K562 (cell line): ENCODE measurements at regions not wholly inside any gene's neighbourhood (a gene's known extent, or its start where the extent isn't known, plus 50 kb on each side); places are given as distances from the start of the nearest gene placed in this dataset.

Source experiments
- ATAC-seq: fragments of 200-7000 bp; cut with Tn5 transposase; 3 replicates; pipeline ENCODE4 v1.9.1; 2020; ENCODE audit warnings: moderate library complexity
- BruUV-seq: library from RNA; stranded (reverse); fragments of 400-500 nt; replicated peaks from 2 replicates; lab custom pipeline; 2021; lab: Mats Ljungman, UMichigan
- CTCF ChIA-PET: fragments of 300-600 bp; formaldehyde crosslinking; extraction: SDS; loops from one replicate; lab custom pipeline; 2021; ENCODE audit warnings: low intra/inter-chr PET ratio; lab: Yijun Ruan, JAX
- POLR2A ChIA-PET: fragments of 300-600, 350-650 bp; sonication (Branson Sonifier 250); formaldehyde crosslinking; extraction: SDS; loops from one replicate; lab custom pipeline; 2021; ENCODE audit warnings: antibody characterized with exemption, inconsistent platforms; lab: Yijun Ruan, JAX
- DNase-seq, 4 experiments: peaks; one replicate each; pipeline versions ENCODE4 v3.0.0 to v3.0.0-alpha.2; 2011 to 2018; ENCODE audit warnings: low spot score in 3 of 4, mixed read lengths in 3 of 4; ENCODE audit errors: extremely low read depth in 1 of 4
- FAIRE-seq: peaks from 2 replicates; lab custom pipeline; 2011; peaks lifted over from hg19 to GRCh38; lab: Jason Lieb, UNC
- H2AFZ ChIP-seq: 2 replicates; pipeline ENCODE4 v1.6.0; 2011; ENCODE audit warnings: low read depth, low read length, control low read depth, inconsistent platforms
- H3K27ac ChIP-seq: fragments of 200-600 bp; 3 replicates; pipeline ENCODE4 v1.8.0; 2011; ENCODE audit warnings: low read depth, mild to moderate bottlenecking, control low read depth, inconsistent platforms, low read length, moderate library complexity, mixed read lengths; ENCODE audit errors: extremely low read depth
- H3K27me3 ChIP-seq, 2 experiments: fragments of 300-600 bp in 1 of 2; 2 replicates in 1 of 2; 3 replicates in 1 of 2; pipeline versions ENCODE4 v1.6.0 to v1.8.0; 2011; ENCODE audit warnings: inconsistent platforms in 2 of 2, low read length in 2 of 2, mild to moderate bottlenecking in 1 of 2, mixed read lengths in 1 of 2, moderate library complexity in 1 of 2; ENCODE audit not compliant: control insufficient read depth in 2 of 2, insufficient read depth in 2 of 2
- H3K36me3 ChIP-seq: fragments of 300-600 bp; 3 replicates; pipeline ENCODE4 v1.8.0; 2011; ENCODE audit warnings: mild to moderate bottlenecking, low read length, inconsistent platforms; ENCODE audit not compliant: control insufficient read depth, insufficient read depth
- H3K4me1 ChIP-seq, 2 experiments: fragments of 200-600 bp in 1 of 2; replicated peaks in 1 of 2; 2 replicates in 1 of 2; 3 replicates in 1 of 2; pipeline versions ENCODE4 v1.5.1 to v1.8.0; 2011; ENCODE audit warnings: inconsistent platforms in 2 of 2, low read length in 2 of 2, mild to moderate bottlenecking in 1 of 2, mixed read lengths in 1 of 2, moderate library complexity in 1 of 2; ENCODE audit not compliant: control insufficient read depth in 2 of 2, insufficient read depth in 2 of 2
- H3K4me2 ChIP-seq: 2 replicates; pipeline ENCODE4 v1.6.1; 2011; ENCODE audit warnings: low read length, control low read depth, inconsistent platforms, mixed read lengths; ENCODE audit not compliant: insufficient read depth
- H3K4me3 ChIP-seq: fragments of 200-600 bp; sonication (generic), shearing (Covaris generic); 2 replicates; pipeline ENCODE4 v1.5.1; 2016; ENCODE audit warnings: control low read depth, inconsistent platforms
- H3K79me2 ChIP-seq: fragments of 200-600 bp; 3 replicates; pipeline ENCODE4 v1.8.0; 2011; ENCODE audit warnings: low read length, inconsistent platforms; ENCODE audit not compliant: control insufficient read depth, insufficient read depth
- H3K9ac ChIP-seq, 2 experiments: 2 replicates each; pipeline versions ENCODE4 v1.6.0 to v1.6.1; 2011; ENCODE audit warnings: low read depth in 2 of 2, low read length in 2 of 2, control low read depth in 1 of 2, inconsistent platforms in 1 of 2, mild to moderate bottlenecking in 1 of 2, mixed read lengths in 1 of 2; ENCODE audit not compliant: insufficient read depth in 1 of 2
- H3K9me1 ChIP-seq: one replicate; pipeline ENCODE4 v1.6.0; 2011; ENCODE audit warnings: inconsistent platforms, mild to moderate bottlenecking, low read length, moderate library complexity; ENCODE audit not compliant: control insufficient read depth, insufficient read depth
- H3K9me3 ChIP-seq: replicated peaks from 2 replicates; pipeline ENCODE4 v1.5.1; 2011; ENCODE audit warnings: low read depth, low read length, inconsistent platforms; ENCODE audit not compliant: control insufficient read depth, insufficient read depth
- H4K20me1 ChIP-seq: replicated peaks from 2 replicates; pipeline ENCODE4 v1.6.1; 2011; ENCODE audit warnings: low read length, inconsistent platforms, mixed read lengths; ENCODE audit not compliant: control insufficient read depth, insufficient read depth
- ARID2 ChIP-seq: fragments of 450-650 bp; IDR thresholded peaks from 2 replicates; pipeline ENCODE4 v1.6.1; 2017; ENCODE audit warnings: antibody characterized with exemption, mild to moderate bottlenecking
- CBX8 ChIP-seq: fragments of 200-600 bp; sonication (generic); IDR thresholded peaks from 2 replicates; pipeline ENCODE4 v1.6.1; 2012; ENCODE audit warnings: borderline replicate concordance, mixed run types, low read depth, mild to moderate bottlenecking, moderate library complexity, mixed read lengths, low read length, control low read depth, inconsistent platforms; ENCODE audit not compliant: poor library complexity, severe bottlenecking; ENCODE audit errors: extremely low read depth
- HCFC1 ChIP-seq: IDR thresholded peaks from 2 replicates; pipeline ENCODE4 v1.6.1; 2012; ENCODE audit warnings: low read depth, low read length, improper control_type of control experiment
- JUND ChIP-seq, 2 experiments: IDR thresholded peaks; 2 replicates in 1 of 2; 3 replicates in 1 of 2; pipeline ENCODE4 v1.6.1; 2011; ENCODE audit warnings: borderline replicate concordance in 2 of 2, low read depth in 2 of 2, low read length in 2 of 2, improper control_type of control experiment in 1 of 2, missing biosample characterization in 1 of 2, missing genetic modification characterization in 1 of 2, missing genetic modification reagents in 1 of 2
- NONO ChIP-seq, 2 experiments: fragments of 200-400 bp in 1 of 2; fragments of 450-650 bp in 1 of 2; formaldehyde crosslinking in 1 of 2; IDR thresholded peaks; 2 replicates each; pipeline ENCODE4 v1.6.1; 2017; ENCODE audit warnings: low read depth in 2 of 2, mild to moderate bottlenecking in 2 of 2, moderate library complexity in 2 of 2, low read length in 1 of 2
- TCF15 ChIP-seq: fragments of 250-450 bp; sonication (Bioruptor Pico); IDR thresholded peaks from 2 replicates; pipeline ENCODE4 v1.8.0; 2022; ENCODE audit warnings: moderate library complexity, mild to moderate bottlenecking, inconsistent platforms
- TEAD4 ChIP-seq, 2 experiments: sonication (generic) in 1 of 2; formaldehyde crosslinking in 1 of 2; IDR thresholded peaks; 2 replicates each; pipeline versions ENCODE4 v1.6.1 to v1.8.0; 2012 to 2022; ENCODE audit warnings: borderline replicate concordance in 1 of 2, inconsistent platforms in 1 of 2, low read length in 1 of 2, mild to moderate bottlenecking in 1 of 2, missing genetic modification reagents in 1 of 2
- ZBTB12 ChIP-seq: fragments of 250-450 bp; sonication (Bioruptor Pico); IDR thresholded peaks from 2 replicates; pipeline ENCODE4 v1.4.0; 2020
- ZNF263 ChIP-seq: sonication (generic); formaldehyde crosslinking; IDR thresholded peaks from 2 replicates; pipeline ENCODE4 v1.8.0; 2022; ENCODE audit warnings: mild to moderate bottlenecking, missing genetic modification reagents, borderline replicate concordance
- WGBS: fragments of 100-300 bp; shearing (Covaris generic); methylation state at CpG from one replicate; pipeline ENCODE4 v1.1.6; 2016; ENCODE audit warnings: low coverage, mixed read lengths; ENCODE audit not compliant: insufficient coverage; ENCODE audit errors: missing lambda C conversion rate; 5-methylcytosine and 5-hydroxymethylcytosine counted together
- in situ Hi-C: fragments of 300-500 bp; cut with MboI; formaldehyde crosslinking; loops from 4 replicates; pipeline ENCODE4 v1.15.0; 2018; ENCODE audit warnings: inconsistent platforms, mixed read lengths
- intact Hi-C: fragments of 100-400 bp; cut with micrococcal nuclease; formaldehyde crosslinking; loops from 2 replicates; pipeline ENCODE4 v1.14.2; 2022
- TF ChIP-seq, protein P1 (sequence below): fragments of 450-650 bp; IDR thresholded peaks from 2 replicates; pipeline ENCODE4 v1.6.1; 2016; ENCODE audit warnings: mild to moderate bottlenecking
- TF ChIP-seq, protein P2 (sequence below): fragments of 250-450 bp; sonication (Bioruptor Pico); IDR thresholded peaks from 2 replicates; pipeline ENCODE4 v1.8.0; 2022; ENCODE audit warnings: inconsistent platforms, mild to moderate bottlenecking, moderate library complexity, borderline replicate concordance

- no peaks in the 10 kb centered on the region for H3K36me3 ChIP-seq
- no peak for FAIRE-seq
- ATAC-seq: no peak
- H3K9me1 ChIP-seq: no peaks in the 10 kb centered on the region
- ChIA-PET CTCF (no interaction called here), POLR2A (no interaction called here)
- no peak overlapping the region for H3K27ac ChIP-seq
- no peak overlapping the region for H3K9ac ChIP-seq
- no peaks in the 10 kb centered on the region for H3K27me3 ChIP-seq
- in situ Hi-C loops (no loop called here), intact Hi-C loops (no loop called here)
- no peak overlapping the region for H3K4me3 ChIP-seq
- H2AFZ ChIP-seq: no peak overlapping the region
- 0% methylated on average over 4 of the region's 4 CpGs for WGBS
- no peak for DNase-seq
- no peaks in the 10 kb centered on the region for H3K9me3 ChIP-seq
- H3K4me1 ChIP-seq: no peaks in the 10 kb centered on the region
- H3K79me2 ChIP-seq: no peaks in the 10 kb centered on the region
- no peaks in the 10 kb centered on the region for H4K20me1 ChIP-seq
- no peak overlapping the region for H3K4me2 ChIP-seq
- no TSS peak for BruUV-seq
- TF ChIP-seq ZBTB12 (CRISPR knock-in tag) (no peak), TEAD4 (IDR thresholded peaks at IDR 0.05; ENCODE audit: low read length) (no peak), TEAD4 (CRISPR knock-in tag; IDR thresholded peaks at IDR 0.05; ENCODE audit: borderline replicate concordance) (no peak), CBX8 (no peak), ARID2 (no peak), HCFC1 (no peak), NONO (IDR thresholded peaks at IDR 0.05; ENCODE audit: low read depth in 2 of 2, low read length in 1 of 2) (no peak), ZNF263 (CRISPR knock-in tag) (no peak), TCF15 (CRISPR knock-in tag) (no peak), JUND (IDR thresholded peaks at IDR 0.05; ENCODE audit: borderline replicate concordance, low read depth, low read length) (no peak), JUND (tag; IDR thresholded peaks at IDR 0.05; ENCODE audit: borderline replicate concordance, low read depth, low read length) (no peak)
- TF ChIP-seq, protein P1, sequence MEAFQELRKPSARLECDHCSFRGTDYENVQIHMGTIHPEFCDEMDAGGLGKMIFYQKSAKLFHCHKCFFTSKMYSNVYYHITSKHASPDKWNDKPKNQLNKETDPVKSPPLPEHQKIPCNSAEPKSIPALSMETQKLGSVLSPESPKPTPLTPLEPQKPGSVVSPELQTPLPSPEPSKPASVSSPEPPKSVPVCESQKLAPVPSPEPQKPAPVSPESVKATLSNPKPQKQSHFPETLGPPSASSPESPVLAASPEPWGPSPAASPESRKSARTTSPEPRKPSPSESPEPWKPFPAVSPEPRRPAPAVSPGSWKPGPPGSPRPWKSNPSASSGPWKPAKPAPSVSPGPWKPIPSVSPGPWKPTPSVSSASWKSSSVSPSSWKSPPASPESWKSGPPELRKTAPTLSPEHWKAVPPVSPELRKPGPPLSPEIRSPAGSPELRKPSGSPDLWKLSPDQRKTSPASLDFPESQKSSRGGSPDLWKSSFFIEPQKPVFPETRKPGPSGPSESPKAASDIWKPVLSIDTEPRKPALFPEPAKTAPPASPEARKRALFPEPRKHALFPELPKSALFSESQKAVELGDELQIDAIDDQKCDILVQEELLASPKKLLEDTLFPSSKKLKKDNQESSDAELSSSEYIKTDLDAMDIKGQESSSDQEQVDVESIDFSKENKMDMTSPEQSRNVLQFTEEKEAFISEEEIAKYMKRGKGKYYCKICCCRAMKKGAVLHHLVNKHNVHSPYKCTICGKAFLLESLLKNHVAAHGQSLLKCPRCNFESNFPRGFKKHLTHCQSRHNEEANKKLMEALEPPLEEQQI: no peak
- TF ChIP-seq, protein P2, sequence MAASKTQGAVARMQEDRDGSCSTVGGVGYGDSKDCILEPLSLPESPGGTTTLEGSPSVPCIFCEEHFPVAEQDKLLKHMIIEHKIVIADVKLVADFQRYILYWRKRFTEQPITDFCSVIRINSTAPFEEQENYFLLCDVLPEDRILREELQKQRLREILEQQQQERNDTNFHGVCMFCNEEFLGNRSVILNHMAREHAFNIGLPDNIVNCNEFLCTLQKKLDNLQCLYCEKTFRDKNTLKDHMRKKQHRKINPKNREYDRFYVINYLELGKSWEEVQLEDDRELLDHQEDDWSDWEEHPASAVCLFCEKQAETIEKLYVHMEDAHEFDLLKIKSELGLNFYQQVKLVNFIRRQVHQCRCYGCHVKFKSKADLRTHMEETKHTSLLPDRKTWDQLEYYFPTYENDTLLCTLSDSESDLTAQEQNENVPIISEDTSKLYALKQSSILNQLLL (CRISPR knock-in tag): no peak
Measured at GRCh38 chr4:27720010-27720766, 859.5 kb downstream of the STIM2 start.
